ENCODE measurements at regions not wholly inside any gene's neighbourhood (a gene's known extent, or its start where the extent isn't known, plus 50 kb on each side); places are given as distances from the start of the nearest gene placed in this dataset.

- 100% methylated on average over 3 of the region's 3 CpGs; no CpG with 5 or more reads in 1 of the 2 experiments for WGBS, 2 experiments (ENCODE audit: insufficient coverage in 1 of 2, insufficient read length in 1 of 2)
- no peaks in the 10 kb centered on the region for H3K36me3 Mint-ChIP-seq (ENCODE audit: low read depth)
- no peak overlapping the region for H3K4me3 Mint-ChIP-seq
- Histone ChIP-seq H3K36me3 (ENCODE audit: control insufficient read depth, insufficient read depth, low read length) (no peaks in the 10 kb centered on the region), H3K4me3 (ENCODE audit: low read length) (no peak overlapping the region), H3K27me3 (ENCODE audit: control insufficient read depth, insufficient read depth, low read length, poor library complexity, severe bottlenecking) (no peaks in the 10 kb centered on the region), H3K9ac (ENCODE audit: extremely low read depth, low read length, poor library complexity, severe bottlenecking) (no peak overlapping the region), H3K9me3 (ENCODE audit: control insufficient read depth, low read length) (no peaks in the 10 kb centered on the region), H3K4me1 (ENCODE audit: control insufficient read depth, insufficient read depth, low read length) (peaks cover 3% of the 10 kb centered on the region), H3K27ac (ENCODE audit: low read depth, low read length) (no peak overlapping the region)
- H3K4me1 Mint-ChIP-seq: peaks cover 15% of the 10 kb centered on the region
- no peaks in the 10 kb centered on the region for H3K9me3 Mint-ChIP-seq
- peaks cover 20% of the 10 kb centered on the region for H3K27me3 Mint-ChIP-seq (ENCODE audit: insufficient read depth)
- DNase-seq: no peak
- TF ChIP-seq, protein P1, sequence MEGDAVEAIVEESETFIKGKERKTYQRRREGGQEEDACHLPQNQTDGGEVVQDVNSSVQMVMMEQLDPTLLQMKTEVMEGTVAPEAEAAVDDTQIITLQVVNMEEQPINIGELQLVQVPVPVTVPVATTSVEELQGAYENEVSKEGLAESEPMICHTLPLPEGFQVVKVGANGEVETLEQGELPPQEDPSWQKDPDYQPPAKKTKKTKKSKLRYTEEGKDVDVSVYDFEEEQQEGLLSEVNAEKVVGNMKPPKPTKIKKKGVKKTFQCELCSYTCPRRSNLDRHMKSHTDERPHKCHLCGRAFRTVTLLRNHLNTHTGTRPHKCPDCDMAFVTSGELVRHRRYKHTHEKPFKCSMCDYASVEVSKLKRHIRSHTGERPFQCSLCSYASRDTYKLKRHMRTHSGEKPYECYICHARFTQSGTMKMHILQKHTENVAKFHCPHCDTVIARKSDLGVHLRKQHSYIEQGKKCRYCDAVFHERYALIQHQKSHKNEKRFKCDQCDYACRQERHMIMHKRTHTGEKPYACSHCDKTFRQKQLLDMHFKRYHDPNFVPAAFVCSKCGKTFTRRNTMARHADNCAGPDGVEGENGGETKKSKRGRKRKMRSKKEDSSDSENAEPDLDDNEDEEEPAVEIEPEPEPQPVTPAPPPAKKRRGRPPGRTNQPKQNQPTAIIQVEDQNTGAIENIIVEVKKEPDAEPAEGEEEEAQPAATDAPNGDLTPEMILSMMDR (conservative IDR thresholded peaks at IDR 0.05): no peak
- no peak overlapping the region for H3K27ac Mint-ChIP-seq
Observed at GRCh38 chr1:90823686-90824085, 106.6 kb upstream of the BARHL2 start.

- H3K4me3 ChIP-seq (ENCODE audit: low read length): no peak overlapping the region
- TF ChIP-seq, protein P1 (conservative IDR thresholded peaks at IDR 0.05): no peak
- peaks cover 3% of the 10 kb centered on the region for H3K4me1 ChIP-seq (ENCODE audit: control insufficient read depth, insufficient read depth, low read length)
- no peaks in the 10 kb centered on the region for H3K9me3 Mint-ChIP-seq
- H3K36me3 Mint-ChIP-seq (ENCODE audit: low read depth): no peaks in the 10 kb centered on the region
- no peaks in the 10 kb centered on the region for H3K9me3 ChIP-seq (ENCODE audit: control insufficient read depth, low read length)
- no peak for DNase-seq
- no peak overlapping the region for H3K27ac ChIP-seq (ENCODE audit: low read depth, low read length)
- H3K27me3 Mint-ChIP-seq (ENCODE audit: insufficient read depth): peaks cover 16% of the 10 kb centered on the region
- 83 to 96% methylated on average over 4 to 5 of the region's 5 CpGs for WGBS, 2 experiments (ENCODE audit: insufficient coverage in 1 of 2, insufficient read length in 1 of 2)
- H3K4me3 Mint-ChIP-seq: no peak overlapping the region
- no peak overlapping the region for H3K27ac Mint-ChIP-seq
- no peaks in the 10 kb centered on the region for H3K27me3 ChIP-seq (ENCODE audit: control insufficient read depth, insufficient read depth, low read length, poor library complexity, severe bottlenecking)
- H3K4me1 Mint-ChIP-seq: peaks cover 11% of the 10 kb centered on the region
- no peak overlapping the region for H3K9ac ChIP-seq (ENCODE audit: extremely low read depth, low read length, poor library complexity, severe bottlenecking)
- H3K36me3 ChIP-seq (ENCODE audit: control insufficient read depth, insufficient read depth, low read length): no peaks in the 10 kb centered on the region
Observed at GRCh38 chr1:90821788-90822359, 104.8 kb upstream of the BARHL2 start.

DNA sequence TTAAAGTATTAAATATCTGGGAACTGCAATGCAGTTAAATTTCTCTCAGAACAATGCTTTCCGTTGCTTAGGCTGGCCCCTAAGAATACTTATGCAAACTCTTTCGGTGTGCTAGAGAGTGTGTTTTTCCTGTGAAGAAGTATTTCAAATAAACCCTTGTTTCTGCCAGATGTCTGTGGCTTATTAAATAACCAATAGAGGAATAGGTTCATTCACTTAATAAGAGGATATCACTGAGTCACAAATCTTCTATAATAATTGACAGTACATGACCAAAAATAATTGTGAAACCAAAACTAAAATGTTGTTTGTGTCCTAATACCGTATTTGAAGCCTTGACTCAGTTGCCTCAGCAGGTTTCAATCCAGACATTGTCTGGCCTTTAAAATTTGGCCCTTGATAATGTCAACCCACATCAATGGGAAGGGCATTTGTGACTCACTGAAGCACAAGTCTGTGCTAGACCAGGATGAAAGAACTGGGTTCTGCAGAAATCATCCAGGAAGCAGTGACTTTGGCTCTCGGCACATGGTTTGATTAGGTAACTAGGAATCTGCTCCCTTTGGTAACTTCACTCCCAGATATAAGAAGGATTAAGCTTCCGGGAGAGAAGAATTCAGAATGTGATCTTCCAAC is 104.2 kb upstream of the BARHL2 start:
- H3K4me3 Mint-ChIP-seq: no peak overlapping the region
- H3K9me3 Mint-ChIP-seq: no peaks in the 10 kb centered on the region

More for the DNA sequence above, 104.2 kb upstream of the BARHL2 start:
- H3K36me3 ChIP-seq (ENCODE audit: control insufficient read depth, insufficient read depth, low read length): no peaks in the 10 kb centered on the region
- DNase-seq: no peak
- no peak overlapping the region for H3K27ac ChIP-seq (ENCODE audit: low read depth, low read length)
- Mint-ChIP-seq H3K27me3 (ENCODE audit: insufficient read depth) (peaks cover 19% of the 10 kb centered on the region), H3K4me1 (peaks cover 5% of the 10 kb centered on the region), H3K36me3 (ENCODE audit: low read depth) (no peaks in the 10 kb centered on the region), H3K27ac (no peak overlapping the region)
- 85 to 93% methylated on average over 2 to 5 of the region's 5 CpGs for WGBS, 2 experiments (ENCODE audit: insufficient coverage in 1 of 2, insufficient read length in 1 of 2)
- H3K27me3 ChIP-seq (ENCODE audit: control insufficient read depth, insufficient read depth, low read length, poor library complexity, severe bottlenecking): no peaks in the 10 kb centered on the region
- peaks cover 1% of the 10 kb centered on the region for H3K4me1 ChIP-seq (ENCODE audit: control insufficient read depth, insufficient read depth, low read length)
- H3K9me3 ChIP-seq (ENCODE audit: control insufficient read depth, low read length): no peaks in the 10 kb centered on the region
- TF ChIP-seq, protein P1 (conservative IDR thresholded peaks at IDR 0.05): no peak
- no peak overlapping the region for H3K4me3 ChIP-seq (ENCODE audit: low read length)
- H3K9ac ChIP-seq (ENCODE audit: extremely low read depth, low read length, poor library complexity, severe bottlenecking): no peak overlapping the region

Measured in endodermal cell (in vitro differentiated cells).